GM23338 (cell line): ENCODE measurements at regions not wholly inside any gene's neighbourhood (a gene's known extent, or its start where the extent isn't known, plus 50 kb on each side); places are given as distances from the start of the nearest gene placed in this dataset.

Experiments used
- ATAC-seq: fragments of 200-7000 bp; cut with Tn5 transposase; 3 replicates; pipeline ENCODE4 v1.9.1; 2020
- DNase-seq: peaks from one replicate; pipeline ENCODE4 v3.0.0-alpha.2; 2015; ENCODE audit warnings: low spot score
- H2AFZ ChIP-seq: fragments of 200-600 bp; sonication (generic); 2 replicates; pipeline ENCODE4 v1.8.0; 2016; ENCODE audit warnings: antibody characterized with exemption, mild to moderate bottlenecking, moderate library complexity
- H3F3A ChIP-seq: fragments of 200-600 bp; sonication (generic); replicated peaks from 2 replicates; pipeline ENCODE4 v1.8.0; 2017; ENCODE audit warnings: antibody characterized with exemption, mixed run types, low read depth
- H3K27ac ChIP-seq: fragments of 200-600 bp; sonication (generic); 2 replicates; pipeline ENCODE4 v1.6.1; 2016; ENCODE audit warnings: low read depth
- H3K27me3 ChIP-seq: fragments of 200-600 bp; sonication (generic); 2 replicates; pipeline ENCODE4 v1.8.0; 2016; ENCODE audit warnings: mild to moderate bottlenecking, mixed run types, moderate library complexity; ENCODE audit not compliant: insufficient read depth
- H3K36me3 ChIP-seq: fragments of 200-600 bp; sonication (generic); 2 replicates; pipeline ENCODE4 v1.8.0; 2016; ENCODE audit warnings: mild to moderate bottlenecking; ENCODE audit not compliant: insufficient read depth
- H3K4me1 ChIP-seq: fragments of 200-600 bp; sonication (generic); 2 replicates; pipeline ENCODE4 v1.8.0; 2016; ENCODE audit warnings: mild to moderate bottlenecking, moderate library complexity; ENCODE audit not compliant: insufficient read depth
- H3K4me2 ChIP-seq: fragments of 200-600 bp; sonication (generic); 2 replicates; pipeline ENCODE4 v1.7.1; 2017; ENCODE audit warnings: mixed run types
- H3K4me3 ChIP-seq: fragments of 200-600 bp; sonication (generic); 2 replicates; pipeline ENCODE4 v1.6.1; 2016; ENCODE audit warnings: mixed run types
- H3K79me2 ChIP-seq: fragments of 200-600 bp; sonication (generic); replicated peaks from 2 replicates; pipeline ENCODE4 v1.8.0; 2017; ENCODE audit warnings: mild to moderate bottlenecking; ENCODE audit not compliant: insufficient read depth
- H3K9me2 ChIP-seq: fragments of 200-600 bp; sonication (generic); 2 replicates; pipeline ENCODE4 v1.8.0; 2017; ENCODE audit not compliant: insufficient read depth
- H4K20me1 ChIP-seq: fragments of 200-600 bp; sonication (generic); replicated peaks from 2 replicates; pipeline ENCODE4 v1.8.0; 2017; ENCODE audit warnings: mild to moderate bottlenecking; ENCODE audit not compliant: insufficient read depth
- H3K27ac Mint-ChIP-seq: 2 replicates; pipeline ENCODE4 v1.8.0; 2020; ENCODE audit warnings: inconsistent platforms, mild to moderate bottlenecking, moderate library complexity, mixed read lengths
- H3K27me3 Mint-ChIP-seq: 3 replicates; pipeline ENCODE4 v1.8.0; 2022; ENCODE audit warnings: low read depth, mild to moderate bottlenecking, moderate library complexity, mixed read lengths, inconsistent platforms; ENCODE audit not compliant: insufficient read depth, poor library complexity
- H3K36me3 Mint-ChIP-seq: 3 replicates; pipeline ENCODE4 v1.8.0; 2021; ENCODE audit warnings: low read depth, mild to moderate bottlenecking, inconsistent platforms, moderate library complexity, mixed read lengths
- H3K4me1 Mint-ChIP-seq: 3 replicates; pipeline ENCODE4 v1.8.0; 2020; ENCODE audit warnings: mild to moderate bottlenecking, inconsistent platforms, mixed read lengths
- H3K4me3 Mint-ChIP-seq: 3 replicates; pipeline ENCODE4 v1.8.0; 2021; ENCODE audit warnings: moderate library complexity, mild to moderate bottlenecking, inconsistent platforms, mixed read lengths
- H3K9me3 Mint-ChIP-seq: 3 replicates; pipeline ENCODE4 v1.8.0; 2020; ENCODE audit warnings: moderate library complexity, mild to moderate bottlenecking, inconsistent platforms, mixed read lengths
- CREB1 ChIP-seq: fragments of 250-450 bp; sonication (Bioruptor Pico); IDR thresholded peaks from 2 replicates; pipeline ENCODE4 v1.5.0; 2020; ENCODE audit warnings: low read depth, mild to moderate bottlenecking, moderate library complexity
- CTCF ChIP-seq, 2 experiments: fragments of 200-600 bp in 1 of 2; sonication (generic) in 1 of 2; conservative IDR thresholded peaks; 2 replicates each; pipeline versions ENCODE4 v1.5.1 to v1.6.1; 2016 to 2017; ENCODE audit warnings: antibody characterized with exemption in 2 of 2, low read depth in 2 of 2, mild to moderate bottlenecking in 2 of 2, moderate library complexity in 1 of 2
- ETS1 ChIP-seq: IDR thresholded peaks from 2 replicates; pipeline ENCODE4 v1.6.1; 2016; ENCODE audit warnings: antibody characterized with exemption
- EZH2 ChIP-seq: fragments of 200-600 bp; sonication (generic); IDR thresholded peaks from one replicate; pipeline ENCODE4 v1.8.0; 2017; ENCODE audit warnings: antibody characterized with exemption, mild to moderate bottlenecking, low read depth; ENCODE audit not compliant: unreplicated experiment
- EZH2phosphoT487 ChIP-seq: fragments of 200-600 bp; sonication (generic); IDR thresholded peaks from one replicate; pipeline ENCODE4 v1.8.1; 2018; ENCODE audit warnings: antibody characterized with exemption; ENCODE audit not compliant: unreplicated experiment
- JUNB ChIP-seq: IDR thresholded peaks from one replicate; pipeline ENCODE4 v1.6.1; 2016; ENCODE audit warnings: antibody characterized with exemption; ENCODE audit not compliant: unreplicated experiment
- REST ChIP-seq: IDR thresholded peaks from one replicate; pipeline ENCODE4 v1.6.1; 2018; ENCODE audit warnings: antibody characterized with exemption; ENCODE audit not compliant: unreplicated experiment
- STAT1 ChIP-seq: IDR thresholded peaks from one replicate; pipeline ENCODE4 v1.6.1; 2016; ENCODE audit warnings: antibody characterized with exemption; ENCODE audit not compliant: unreplicated experiment
- ZNF114 ChIP-seq: fragments of 250-450 bp; sonication (Bioruptor Pico); IDR thresholded peaks from 2 replicates; pipeline ENCODE4 v1.5.0; 2020; ENCODE audit warnings: mild to moderate bottlenecking, moderate library complexity
- ZNF331 ChIP-seq: fragments of 250-450 bp; sonication (Bioruptor Pico); IDR thresholded peaks from 2 replicates; pipeline ENCODE4 v1.5.0; 2020; ENCODE audit warnings: low read depth, mild to moderate bottlenecking, moderate library complexity

DNA sequence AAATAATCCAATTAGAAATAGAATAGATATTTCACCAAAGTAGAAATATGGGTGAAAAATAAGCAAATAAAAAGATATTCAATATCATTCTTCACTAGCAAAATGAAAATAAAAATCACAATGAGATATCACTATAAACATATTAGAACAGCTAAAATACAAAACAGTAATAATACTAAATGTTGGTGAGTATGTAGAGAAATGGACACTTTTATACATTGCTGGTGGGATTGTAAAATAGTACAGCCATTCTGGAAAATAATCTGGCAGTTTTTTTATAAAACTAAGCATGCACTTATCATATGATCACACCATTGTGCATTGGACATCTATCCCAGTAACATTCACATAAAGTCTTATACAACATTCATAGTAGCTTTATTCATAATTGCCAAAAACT, 320.2 kb upstream of the OR4E1 start:
- Mint-ChIP-seq H3K36me3 (no peaks in the 10 kb centered on the region), H3K27ac (no peak overlapping the region), H3K4me1 (peaks cover 8% of the 10 kb centered on the region; the same call in 2 of the 3 replicates), H3K9me3 (no peaks in the 10 kb centered on the region), H3K4me3 (no peak overlapping the region), H3K27me3 (no peaks in the 10 kb centered on the region)
- no peaks in the 10 kb centered on the region for H3K36me3 ChIP-seq
- no peaks in the 10 kb centered on the region for H3K4me1 ChIP-seq
- no peak overlapping the region for H3K4me3 ChIP-seq
- no peaks in the 10 kb centered on the region for H3K79me2 ChIP-seq
- ATAC-seq = no peak
- TF ChIP-seq REST = no peak
- TF ChIP-seq CTCF (conservative IDR thresholded peaks at IDR 0.05; ENCODE audit: low read depth in 2 of 2) = no peak
- TF ChIP-seq ETS1 = no peak
- no peak for TF ChIP-seq EZH2phosphoT487
- no peak for TF ChIP-seq JUNB
- TF ChIP-seq ZNF114 = no peak
- no peak for TF ChIP-seq STAT1
- no peaks in the 10 kb centered on the region for H4K20me1 ChIP-seq
- H3K9me2 ChIP-seq = no peaks in the 10 kb centered on the region
- H3K4me2 ChIP-seq = no peak overlapping the region
- no peaks in the 10 kb centered on the region for H3K27me3 ChIP-seq
- DNase-seq = no peak
- no peaks in the 10 kb centered on the region for H3F3A ChIP-seq
- no peak overlapping the region for H2AFZ ChIP-seq
- no peak overlapping the region for H3K27ac ChIP-seq

DNA sequence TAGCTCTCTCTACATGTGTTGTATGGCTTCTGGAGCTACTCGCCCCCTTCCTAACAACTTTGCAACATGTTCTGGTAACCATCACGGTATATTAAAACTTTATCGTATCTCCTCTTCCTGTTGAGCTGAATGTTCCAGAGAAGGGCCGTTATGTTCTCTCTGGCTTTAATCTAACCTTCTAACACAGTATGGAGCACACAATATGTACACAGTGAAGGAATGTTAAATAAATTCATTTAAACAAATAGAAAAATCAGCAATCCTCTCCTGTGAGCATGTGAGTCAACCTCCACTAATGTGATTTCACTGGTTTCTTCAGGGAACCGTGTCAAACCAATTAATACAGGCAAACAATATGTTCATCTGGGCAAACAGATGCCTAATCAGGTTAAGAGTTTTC, 319.5 kb upstream of the OR4E1 start:
- H3K27me3 ChIP-seq = no peaks in the 10 kb centered on the region
- no peaks in the 10 kb centered on the region for H3K79me2 ChIP-seq
- no peak overlapping the region for H3K27ac ChIP-seq
- TF ChIP-seq CREB1 (CRISPR knock-in tag) = no peak
- no peak for TF ChIP-seq EZH2
- TF ChIP-seq EZH2phosphoT487 = no peak
- no peak for TF ChIP-seq ZNF331 (CRISPR knock-in tag)
- H3F3A ChIP-seq = no peaks in the 10 kb centered on the region
- H3K4me1 ChIP-seq = no peaks in the 10 kb centered on the region
- no peaks in the 10 kb centered on the region for H3K27me3 Mint-ChIP-seq
- H3K4me3 Mint-ChIP-seq = no peak overlapping the region
- H3K4me2 ChIP-seq = no peak overlapping the region
- no peaks in the 10 kb centered on the region for H3K9me2 ChIP-seq
- no peaks in the 10 kb centered on the region for H3K36me3 Mint-ChIP-seq
- no peaks in the 10 kb centered on the region for H4K20me1 ChIP-seq
- H3K4me3 ChIP-seq = no peak overlapping the region
- ATAC-seq (no peak), DNase-seq (no peak)
- H3K27ac Mint-ChIP-seq = no peak overlapping the region
- no peaks in the 10 kb centered on the region for H3K36me3 ChIP-seq
- peaks cover 10% of the 10 kb centered on the region; the same call in 2 of the 3 replicates for H3K4me1 Mint-ChIP-seq
- H3K9me3 Mint-ChIP-seq = no peaks in the 10 kb centered on the region
- H2AFZ ChIP-seq = no peak overlapping the region
